HG03060 (cell line): ENCODE measurements at regions not wholly inside any gene's neighbourhood (a gene's known extent, or its start where the extent isn't known, plus 50 kb on each side); places are given as distances from the start of the nearest gene placed in this dataset.

Experiments
- ATAC-seq: cut with Tn5 transposase; IDR thresholded peaks from one replicate; pipeline ENCODE4 v1.9.1; 2021; ENCODE audit warnings: low read depth, moderate number of reproducible peaks; ENCODE audit not compliant: unreplicated experiment

DNA sequence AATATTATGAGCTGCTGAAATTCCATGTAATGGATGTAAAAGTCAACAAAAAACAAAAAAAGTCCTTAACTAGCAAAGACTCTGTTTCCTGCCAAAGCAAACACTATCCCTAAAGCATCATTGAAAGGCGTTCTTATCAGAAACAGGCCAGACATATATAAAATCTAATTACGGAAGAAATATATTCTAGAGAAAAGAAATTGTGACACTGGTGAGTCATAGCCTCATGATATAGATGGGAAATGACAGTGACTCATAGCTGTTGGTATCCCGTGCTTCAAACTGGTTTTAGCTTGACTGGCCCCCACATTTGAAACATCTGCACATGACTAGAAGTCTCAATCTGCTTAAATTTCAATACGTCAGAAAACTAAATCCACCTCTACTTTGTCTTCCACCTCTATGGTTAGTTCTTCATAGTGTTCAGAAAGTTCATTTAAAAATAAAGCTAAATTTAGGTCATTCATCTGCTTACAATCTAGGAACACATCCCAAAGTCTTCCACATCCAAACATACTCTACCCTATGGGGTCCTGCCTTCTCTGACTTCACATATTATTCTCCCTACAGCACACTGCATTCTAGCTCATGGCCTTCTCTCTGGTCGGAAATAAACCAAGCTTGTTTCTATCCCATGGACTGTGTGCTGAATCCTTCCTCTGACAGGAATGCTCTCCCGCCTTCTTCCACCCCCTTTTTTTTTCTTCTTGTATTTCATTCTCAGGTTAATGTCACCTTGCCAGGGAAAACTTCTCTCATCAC lies 456.3 kb upstream of the ARRDC4 start:
- ATAC-seq = no peak

DNA sequence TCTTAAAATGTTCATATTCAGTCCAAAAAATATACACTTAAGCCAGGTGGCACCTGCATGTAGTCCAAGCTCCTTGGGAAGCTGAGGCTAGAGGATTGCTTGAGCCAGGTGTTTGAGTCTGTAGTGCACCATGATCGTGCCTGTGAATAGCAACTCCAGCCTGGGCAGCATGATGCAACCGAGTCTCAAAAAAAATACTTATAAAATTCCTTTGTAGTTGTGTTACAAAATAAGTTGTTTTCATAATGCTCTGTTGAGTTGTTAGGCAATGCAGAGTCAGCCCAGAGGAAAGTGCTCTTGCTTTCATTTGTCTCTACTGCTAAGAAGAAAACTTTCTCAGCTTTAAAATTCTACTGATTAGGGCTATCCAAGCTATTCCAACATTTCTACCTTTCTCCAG lies 442.8 kb upstream of the ARRDC4 start:
- ATAC-seq = no peak

DNA sequence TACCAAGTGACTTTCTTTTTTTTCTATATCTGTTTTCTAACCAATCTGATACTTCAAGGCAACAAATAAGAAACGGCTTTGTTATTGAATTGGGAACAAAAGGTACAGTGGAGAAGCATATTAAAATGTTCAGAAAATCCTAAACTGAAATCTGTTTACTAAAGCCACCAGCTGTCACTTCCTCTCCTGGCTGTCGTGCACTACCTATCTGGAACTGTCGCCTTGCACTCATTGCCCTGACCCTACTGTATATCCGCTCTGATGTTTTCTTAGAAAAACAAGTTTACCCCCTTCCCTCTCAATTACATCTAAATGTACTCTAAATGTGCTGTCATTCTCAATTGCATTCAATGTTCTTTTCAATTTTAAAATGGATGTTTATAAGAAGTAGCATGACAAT lies 439.8 kb upstream of the ARRDC4 start:
- ATAC-seq = no peak

DNA sequence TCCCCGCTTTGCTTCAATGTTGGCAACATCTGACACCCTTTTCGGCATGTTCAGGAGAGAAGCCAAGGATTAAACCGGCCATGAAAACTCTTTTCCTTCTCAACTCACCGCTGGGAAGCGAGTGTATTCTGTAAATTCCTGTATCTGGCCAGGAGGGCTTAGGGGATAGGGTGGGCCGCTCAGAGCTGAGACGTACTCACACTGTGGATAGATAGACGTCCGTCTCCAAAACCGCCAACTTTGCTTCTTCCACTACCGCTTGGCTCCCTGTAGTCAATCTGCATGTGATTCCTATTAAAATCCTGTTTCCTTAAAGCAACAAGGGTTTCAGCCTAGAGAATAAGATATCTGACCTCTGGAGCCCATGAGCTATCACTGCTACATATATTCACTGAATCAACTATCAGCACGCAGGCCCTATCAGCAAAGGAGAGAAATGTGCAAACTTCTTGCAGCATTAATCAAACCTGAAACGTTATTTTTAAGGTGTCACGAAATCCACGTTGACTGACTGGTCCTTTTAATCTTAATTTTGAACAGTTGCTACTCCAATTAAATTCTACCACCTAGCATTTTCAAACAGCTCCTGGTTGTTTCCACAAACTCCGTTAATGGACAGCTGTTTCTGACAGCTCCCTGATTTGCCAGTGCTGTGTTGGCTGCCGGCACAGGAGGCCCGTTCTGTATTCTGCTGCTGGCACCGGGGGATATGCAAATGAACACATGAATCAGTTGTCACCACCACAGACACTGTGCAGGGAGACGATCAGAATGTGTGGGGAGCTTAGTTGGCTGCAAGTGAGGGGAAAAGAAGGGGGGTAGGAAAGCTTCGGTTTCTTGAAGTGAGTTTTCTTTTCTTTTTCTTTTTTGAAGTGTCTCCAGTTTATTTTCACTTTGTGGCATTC lies 438.9 kb upstream of the ARRDC4 start:
- ATAC-seq = no peak

DNA sequence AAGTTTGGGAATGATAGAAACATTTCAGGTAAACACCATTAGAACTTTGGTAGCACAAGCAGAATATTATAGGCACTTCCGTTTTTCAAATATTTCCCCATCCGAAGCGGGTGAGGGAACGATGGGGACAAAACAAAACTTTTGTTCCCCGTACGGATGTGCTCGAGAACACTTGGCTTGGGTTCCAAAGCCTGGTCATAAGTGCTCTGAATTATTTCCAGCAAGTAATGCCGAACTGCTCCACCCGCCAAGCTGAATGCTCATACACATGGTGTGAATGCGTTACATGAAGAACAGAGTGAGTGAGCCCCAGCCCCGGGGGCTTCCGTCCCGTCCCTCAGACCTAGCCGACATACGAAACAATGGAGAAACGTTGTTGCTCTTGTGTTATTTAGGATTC lies 438.2 kb upstream of the ARRDC4 start:
- no peak for ATAC-seq

DNA sequence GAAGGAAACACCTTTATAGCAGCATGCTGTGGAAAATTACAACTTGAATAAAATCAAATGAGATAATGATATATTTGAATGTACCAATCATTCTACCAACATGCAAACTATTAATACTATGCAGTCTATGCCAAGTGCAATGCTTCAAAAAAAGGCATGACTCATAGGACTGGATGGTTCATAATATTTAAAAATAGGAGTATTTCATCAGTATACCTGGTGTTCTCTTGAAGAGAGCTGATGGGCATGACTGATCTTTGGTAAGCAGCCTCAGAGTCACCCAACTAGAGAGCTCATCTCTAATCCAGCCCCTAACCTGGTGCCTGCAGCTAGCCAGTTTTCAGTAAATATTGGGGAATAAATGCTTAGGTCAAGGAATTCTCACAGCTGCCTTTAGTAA lies 434.7 kb upstream of the ARRDC4 start:
- no peak for ATAC-seq

DNA sequence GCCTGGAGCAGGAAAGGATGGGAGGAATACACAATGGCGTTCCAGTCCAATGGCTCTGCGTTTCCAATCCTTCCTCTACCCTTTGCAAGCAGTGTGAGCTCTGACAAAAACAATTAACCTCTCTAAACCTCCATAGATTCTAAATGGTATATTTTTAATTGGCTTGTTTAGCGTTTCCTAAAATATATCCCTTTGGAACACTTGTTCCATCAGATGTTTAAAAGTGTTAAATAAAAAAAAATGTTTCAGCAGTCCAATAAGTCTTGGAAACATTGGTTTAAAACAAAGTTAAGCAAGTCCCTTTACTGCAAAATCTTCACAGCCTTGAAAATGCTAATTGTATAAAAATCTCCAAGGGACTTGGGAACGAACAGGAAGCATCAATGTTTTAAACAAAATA lies 432.3 kb upstream of the ARRDC4 start:
- no peak for ATAC-seq

DNA sequence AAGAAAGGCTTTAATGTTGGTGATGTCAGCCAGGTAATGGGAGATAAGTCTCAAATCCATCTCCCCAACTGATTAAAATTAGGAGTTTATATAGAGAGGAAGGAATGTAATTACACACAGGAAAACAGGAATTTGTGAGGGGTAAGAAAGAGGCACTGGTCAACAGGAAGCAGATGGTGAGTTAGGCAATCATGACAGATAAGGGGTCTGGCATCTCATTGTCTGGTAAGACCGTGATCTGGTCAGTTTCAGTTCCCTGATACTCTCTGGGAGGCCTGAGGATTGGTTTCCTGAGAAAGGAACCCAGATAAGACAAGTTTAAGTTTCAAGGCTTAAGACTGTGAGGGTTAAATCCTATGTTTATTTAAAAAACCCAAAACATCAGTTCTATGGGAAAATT lies 414.7 kb upstream of the ARRDC4 start:
- no peak for ATAC-seq

DNA sequence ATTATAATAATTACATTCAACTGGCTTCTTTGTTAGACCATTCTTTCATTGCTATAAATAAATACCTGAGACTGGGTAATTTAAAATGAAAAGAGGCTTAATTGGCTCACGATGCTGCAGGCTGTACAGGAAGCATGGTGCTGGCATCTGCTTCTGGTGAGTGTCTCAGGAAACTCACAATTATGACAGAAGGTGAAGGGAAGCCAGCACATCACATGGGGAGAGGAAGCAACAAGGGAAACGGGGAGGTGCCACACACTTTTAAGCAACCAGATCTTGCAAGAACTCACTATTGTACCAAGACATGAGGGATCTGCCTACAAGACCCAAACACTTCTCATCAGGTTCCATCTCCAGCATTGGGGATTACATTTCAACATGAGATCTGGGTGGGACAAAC lies 413.1 kb upstream of the ARRDC4 start:
- ATAC-seq = no peak

DNA sequence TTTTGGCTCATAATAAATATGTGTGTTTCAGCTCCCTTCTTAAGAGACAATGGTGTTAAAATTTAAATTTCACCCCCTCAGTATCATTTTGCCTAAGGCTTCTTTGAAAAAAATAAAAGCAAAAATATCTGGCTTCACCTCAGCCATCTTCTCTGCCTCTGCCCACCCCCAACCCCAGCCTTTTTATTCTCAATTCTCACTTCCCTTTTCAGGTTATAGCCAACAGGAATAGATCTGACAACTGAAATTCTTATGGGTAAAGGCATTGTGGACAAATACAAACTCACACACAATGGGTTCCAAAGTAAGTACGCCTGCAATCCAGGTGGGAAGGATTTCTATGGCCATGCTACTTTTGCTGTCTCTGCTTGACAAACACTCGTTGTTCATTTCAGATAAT lies 399.0 kb upstream of the ARRDC4 start:
- ATAC-seq = no peak

DNA sequence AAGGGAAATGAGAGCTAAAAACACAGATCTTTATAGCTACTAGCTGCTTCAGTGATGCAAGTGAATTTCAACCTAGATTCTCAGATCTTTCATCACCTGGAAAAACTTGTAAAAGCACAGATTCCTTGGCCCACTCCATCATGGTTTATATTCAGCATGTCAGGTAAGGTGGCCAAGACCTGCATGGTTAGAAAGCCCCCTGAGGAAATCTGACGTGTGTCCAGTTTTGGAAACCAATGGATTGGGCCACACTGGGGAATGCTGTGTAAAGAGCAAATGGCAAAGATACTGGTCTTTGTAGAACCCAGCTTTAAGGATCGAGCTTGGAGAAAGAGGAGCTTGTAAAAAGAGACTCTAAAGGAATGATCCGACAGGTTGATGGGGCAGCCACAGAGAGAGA lies 397.0 kb upstream of the ARRDC4 start:
- ATAC-seq = no peak

DNA sequence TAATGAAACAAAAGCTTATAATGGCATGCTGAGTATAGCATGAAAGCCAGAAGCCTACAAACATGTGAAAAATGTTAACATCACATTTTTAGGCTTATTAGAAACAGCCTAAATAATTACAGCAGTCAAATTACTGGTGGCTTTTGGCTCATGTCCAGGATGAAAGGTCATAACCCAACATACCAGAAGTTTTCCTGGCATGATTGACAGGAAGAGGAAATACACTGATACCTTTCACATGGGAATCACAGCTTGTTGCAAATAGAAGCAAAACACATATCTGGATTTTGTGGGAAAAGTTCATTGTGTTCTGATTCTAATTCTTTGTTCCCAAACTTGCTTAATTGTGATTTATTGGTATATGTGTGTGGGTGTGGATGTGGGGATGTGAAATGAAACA lies 393.5 kb upstream of the ARRDC4 start:
- ATAC-seq = no peak

DNA sequence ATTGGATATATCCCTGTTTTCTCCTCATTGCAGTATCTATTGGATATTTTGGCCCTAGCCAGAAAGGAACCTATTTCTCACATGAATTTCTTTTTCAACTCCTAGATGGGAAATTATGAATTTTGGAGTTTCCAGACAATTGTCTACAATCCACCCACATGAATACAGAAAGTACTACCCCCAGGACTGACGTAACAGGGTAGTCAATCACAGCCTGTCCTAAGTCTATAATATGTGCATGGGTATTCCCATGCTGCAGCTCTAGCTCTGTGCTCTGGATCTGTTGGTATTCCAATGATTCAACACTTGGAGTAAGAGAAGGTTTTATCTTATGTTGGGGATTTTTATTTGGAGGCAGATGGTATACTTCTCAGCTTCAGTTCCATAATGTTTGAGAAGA lies 393.1 kb upstream of the ARRDC4 start:
- ATAC-seq = no peak

DNA sequence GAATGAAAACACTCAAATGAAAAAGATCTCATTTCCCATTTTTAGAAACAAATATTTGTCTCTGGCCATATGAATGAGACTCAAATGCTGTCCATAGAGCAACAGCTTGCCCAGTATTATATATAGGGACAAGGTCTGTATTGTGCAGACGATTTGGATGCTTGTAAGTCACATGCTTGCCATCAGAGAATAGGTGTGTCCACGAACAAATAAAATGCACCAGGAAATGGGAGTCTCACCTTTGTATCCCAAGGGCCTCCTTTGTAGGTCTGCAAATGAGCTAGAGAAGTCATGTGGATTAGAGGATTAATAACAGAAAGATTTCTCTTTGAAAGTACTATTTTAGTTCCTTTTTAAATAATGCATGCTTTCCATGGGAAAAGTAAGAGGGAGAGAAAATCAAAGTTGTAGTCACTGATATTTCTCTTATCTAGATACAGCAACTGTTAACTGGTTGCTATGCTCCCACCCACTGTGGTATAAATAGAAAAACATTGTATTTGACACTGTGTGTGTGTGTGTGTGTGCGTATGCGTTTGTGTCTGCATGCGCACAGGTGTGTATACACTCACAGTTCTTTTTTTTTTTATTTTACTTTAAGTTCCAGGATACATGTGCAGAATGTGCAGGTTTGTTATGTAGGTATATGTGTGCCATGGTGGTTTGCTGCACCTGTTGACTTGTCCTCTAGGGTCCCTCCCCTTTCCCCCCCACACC lies 383.4 kb upstream of the ARRDC4 start:
- ATAC-seq = no peak

DNA sequence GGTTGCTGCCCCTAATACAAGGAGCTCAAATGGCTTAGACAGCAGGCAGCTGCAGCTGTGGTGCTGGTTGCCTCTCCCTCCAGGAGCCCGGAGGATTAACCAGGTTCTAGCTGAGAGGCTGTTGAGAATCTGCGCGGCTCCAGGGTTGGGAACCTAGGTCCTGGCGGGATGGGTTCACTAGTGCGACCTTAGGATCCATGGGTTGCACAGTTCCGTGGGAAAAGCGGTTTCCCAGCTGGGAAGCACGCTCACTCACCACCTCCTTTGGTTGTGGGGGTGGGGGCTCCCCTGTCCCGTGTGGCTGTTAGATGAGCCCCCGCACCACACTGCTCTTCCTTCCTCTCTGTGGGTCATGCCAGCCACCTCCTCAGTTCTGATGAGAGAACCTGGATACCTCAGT lies 375.1 kb upstream of the ARRDC4 start:
- ATAC-seq = no peak

DNA sequence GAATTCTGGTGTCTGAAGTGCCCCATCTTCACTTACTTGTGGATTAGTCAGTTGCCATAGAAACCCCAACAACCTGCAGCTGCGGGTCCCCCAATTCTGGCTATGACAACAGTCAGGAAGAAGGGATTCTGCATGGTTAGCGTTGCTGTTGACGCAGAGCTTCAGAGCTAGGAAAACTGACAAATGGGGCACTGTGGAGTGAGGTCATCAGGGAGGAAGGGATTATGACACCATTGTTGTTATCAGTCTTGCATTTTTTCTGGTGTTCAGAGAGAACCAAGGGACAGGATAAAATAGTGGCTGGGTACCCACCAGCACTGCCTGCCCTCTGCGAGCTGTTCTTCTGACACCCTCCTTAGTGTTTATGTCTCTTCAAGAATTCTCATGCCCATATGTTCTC lies 367.7 kb upstream of the ARRDC4 start:
- no peak for ATAC-seq

DNA sequence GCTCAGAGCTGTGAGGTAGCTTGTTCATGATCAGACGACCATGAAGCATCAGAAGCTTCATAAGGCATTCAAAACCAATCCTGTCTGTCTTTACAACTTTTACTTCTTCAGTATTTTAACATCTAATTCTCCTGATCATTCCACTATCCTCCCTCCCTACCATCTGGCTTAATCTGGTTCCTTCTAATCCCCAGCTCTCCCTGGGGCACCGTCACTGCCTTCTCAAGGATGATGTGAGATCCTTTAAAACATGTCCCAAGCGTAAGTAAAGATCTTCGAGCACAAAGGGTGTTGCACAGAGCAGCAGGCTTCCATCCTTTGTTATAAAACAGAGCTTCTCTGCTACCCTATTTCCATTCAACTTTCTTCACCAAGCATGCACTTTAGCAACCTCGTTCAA lies 362.7 kb upstream of the ARRDC4 start:
- no peak for ATAC-seq

DNA sequence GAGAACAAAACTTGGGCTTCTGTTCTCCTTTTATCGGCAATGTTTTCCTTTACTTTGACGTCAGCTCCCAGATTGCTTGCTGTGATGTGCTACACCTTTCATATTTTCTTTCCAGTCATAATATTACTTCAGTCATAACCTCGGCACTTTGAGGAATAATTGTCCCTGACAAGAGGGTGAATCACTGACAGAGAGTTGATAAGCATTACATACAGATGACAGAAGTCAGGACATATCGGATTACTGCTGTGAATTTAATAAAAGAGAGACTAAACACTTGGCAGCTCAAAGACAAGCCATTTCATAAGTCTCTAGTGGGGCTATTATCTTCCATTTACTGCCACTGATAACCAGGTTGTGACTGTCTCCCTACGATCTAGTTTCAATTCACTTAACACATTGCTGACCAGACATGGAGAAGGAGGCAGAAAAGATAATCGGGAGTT lies 362.1 kb upstream of the ARRDC4 start:
- no peak for ATAC-seq

DNA sequence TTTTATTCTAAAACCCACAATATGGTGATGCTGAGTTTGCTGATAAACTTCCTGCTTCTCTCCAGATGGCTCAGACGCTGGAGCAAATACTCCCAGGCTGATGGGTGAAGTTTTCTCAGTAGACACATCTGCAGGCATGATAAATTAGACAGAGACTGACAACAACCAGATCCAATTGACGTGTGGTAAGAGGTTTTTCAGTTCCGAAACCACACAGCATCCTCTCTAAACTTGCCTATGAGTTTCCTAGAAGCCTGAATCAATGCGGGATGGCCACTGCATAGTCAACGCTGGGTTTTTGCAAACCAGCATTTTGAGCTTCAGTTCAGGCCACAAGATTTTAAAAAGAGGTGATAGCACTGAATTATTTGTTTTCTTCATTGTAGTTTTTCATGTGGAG lies 360.3 kb upstream of the ARRDC4 start:
- no peak for ATAC-seq

DNA sequence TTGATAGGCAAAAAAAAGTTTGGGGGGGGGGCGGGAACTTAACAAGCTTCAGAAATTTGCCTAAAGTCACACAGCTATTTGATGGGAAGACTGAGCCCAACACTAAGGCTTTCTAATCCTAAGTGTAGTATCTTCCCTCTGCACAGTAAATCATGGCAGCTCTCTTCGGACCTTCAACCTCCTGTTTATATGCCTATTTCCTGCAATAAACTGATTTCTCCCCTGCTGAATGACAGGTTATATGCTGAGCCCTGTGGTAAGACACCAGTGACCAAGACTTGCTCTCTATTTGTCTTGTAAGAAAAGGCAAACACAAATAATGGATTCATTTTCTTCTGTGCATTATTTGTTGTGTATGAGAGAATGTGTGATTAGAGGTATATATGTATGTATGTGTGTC lies 355.8 kb upstream of the ARRDC4 start:
- no peak for ATAC-seq

DNA sequence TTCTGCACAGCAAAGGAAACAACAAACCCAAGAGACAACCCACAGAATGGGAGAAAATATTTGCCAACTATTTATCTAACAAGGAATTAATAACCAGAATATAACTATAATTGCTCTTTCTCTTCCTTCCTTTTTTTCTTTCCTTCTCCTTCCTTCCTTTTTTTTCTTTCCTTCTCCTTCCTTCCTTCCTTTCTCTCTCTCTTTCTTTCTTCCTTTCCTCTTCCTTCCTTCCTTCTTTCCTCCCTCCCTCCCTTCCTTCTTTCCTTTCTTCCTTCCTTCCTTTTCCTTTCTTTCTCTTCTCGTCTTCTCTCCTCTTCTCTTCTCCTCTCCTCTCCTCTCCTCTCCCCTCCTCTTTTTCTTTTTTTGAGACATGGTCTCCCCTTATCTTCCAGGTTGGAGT lies 345.4 kb upstream of the ARRDC4 start:
- no peak for ATAC-seq
